ENCODE measurements at regions not wholly inside any gene's neighbourhood (a gene's known extent, or its start where the extent isn't known, plus 50 kb on each side); places are given as distances from the start of the nearest gene placed in this dataset.

DNA sequence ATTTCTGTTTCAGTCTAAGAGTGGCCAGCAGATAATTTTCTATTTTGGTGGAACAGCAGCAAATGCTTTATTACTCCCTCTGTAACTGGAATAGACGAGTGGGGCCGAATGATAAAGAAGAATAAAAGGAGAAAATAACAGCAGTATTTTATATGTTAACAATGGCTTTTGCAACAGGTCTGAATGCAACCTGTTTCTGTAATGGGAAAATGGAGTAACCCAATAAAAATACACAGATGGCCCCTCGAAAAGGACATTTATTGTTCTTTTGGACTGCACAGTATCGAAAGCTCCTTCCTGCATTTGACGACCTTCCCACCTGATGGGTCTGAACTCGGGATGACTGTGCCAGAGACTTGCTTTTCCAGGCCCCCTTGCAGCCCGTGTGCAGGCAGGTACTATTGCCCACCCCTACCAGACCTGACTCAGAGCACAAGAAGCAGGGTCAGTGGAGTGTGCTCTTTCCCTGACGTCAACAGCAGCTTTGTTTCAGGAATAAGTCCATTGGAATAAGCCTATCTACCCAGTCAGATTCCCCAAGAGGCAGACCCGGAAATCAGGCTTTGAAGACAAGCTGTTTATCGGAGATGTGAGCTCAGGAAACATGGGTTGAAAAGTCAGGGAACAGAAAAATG lies 306.5 kb upstream of the NEBL start:
- ChIA-PET CTCF (no interaction called here), POLR2A (ENCODE audit: unreplicated experiment) (no interaction called here)
- no peak overlapping the region for H3K4me3 ChIP-seq
- H3K79me2 ChIP-seq (ENCODE audit: low read depth), result no peaks in the 10 kb centered on the region
- H4K20me1 ChIP-seq (ENCODE audit: insufficient read depth), result no peaks in the 10 kb centered on the region
- no peaks in the 10 kb centered on the region for H3K27me3 ChIP-seq (ENCODE audit: insufficient read depth, low read depth)
- no peaks in the 10 kb centered on the region for H3K9me2 ChIP-seq (ENCODE audit: insufficient read depth)
- no TSS peak for BruUV-seq (replicated peaks)
- TF ChIP-seq EZH2 (IDR thresholded peaks at IDR 0.05; ENCODE audit: low read depth), result no peak
- TF ChIP-seq, protein P1, sequence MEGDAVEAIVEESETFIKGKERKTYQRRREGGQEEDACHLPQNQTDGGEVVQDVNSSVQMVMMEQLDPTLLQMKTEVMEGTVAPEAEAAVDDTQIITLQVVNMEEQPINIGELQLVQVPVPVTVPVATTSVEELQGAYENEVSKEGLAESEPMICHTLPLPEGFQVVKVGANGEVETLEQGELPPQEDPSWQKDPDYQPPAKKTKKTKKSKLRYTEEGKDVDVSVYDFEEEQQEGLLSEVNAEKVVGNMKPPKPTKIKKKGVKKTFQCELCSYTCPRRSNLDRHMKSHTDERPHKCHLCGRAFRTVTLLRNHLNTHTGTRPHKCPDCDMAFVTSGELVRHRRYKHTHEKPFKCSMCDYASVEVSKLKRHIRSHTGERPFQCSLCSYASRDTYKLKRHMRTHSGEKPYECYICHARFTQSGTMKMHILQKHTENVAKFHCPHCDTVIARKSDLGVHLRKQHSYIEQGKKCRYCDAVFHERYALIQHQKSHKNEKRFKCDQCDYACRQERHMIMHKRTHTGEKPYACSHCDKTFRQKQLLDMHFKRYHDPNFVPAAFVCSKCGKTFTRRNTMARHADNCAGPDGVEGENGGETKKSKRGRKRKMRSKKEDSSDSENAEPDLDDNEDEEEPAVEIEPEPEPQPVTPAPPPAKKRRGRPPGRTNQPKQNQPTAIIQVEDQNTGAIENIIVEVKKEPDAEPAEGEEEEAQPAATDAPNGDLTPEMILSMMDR (conservative IDR thresholded peaks at IDR 0.05), result no peak
- intact Hi-C loops (cut with micrococcal nuclease; ENCODE audit: unreplicated experiment), result no loop called here
- H3K36me3 ChIP-seq (ENCODE audit: low read depth), result no peaks in the 10 kb centered on the region
- H3K4me2 ChIP-seq, result no peak overlapping the region
- H3F3A ChIP-seq (ENCODE audit: insufficient read depth, low read depth), result no peaks in the 10 kb centered on the region
- H3K27ac ChIP-seq, result no peak overlapping the region
- peaks cover 4% of the 10 kb centered on the region; the same call in 1 of the 2 replicates for H3K9me3 ChIP-seq (ENCODE audit: insufficient read depth, low read depth)
- H2AFZ ChIP-seq, result no peak overlapping the region
- no peak for DNase-seq
- no peaks in the 10 kb centered on the region for H3K4me1 ChIP-seq (replicated peaks; ENCODE audit: insufficient read depth)

DNA sequence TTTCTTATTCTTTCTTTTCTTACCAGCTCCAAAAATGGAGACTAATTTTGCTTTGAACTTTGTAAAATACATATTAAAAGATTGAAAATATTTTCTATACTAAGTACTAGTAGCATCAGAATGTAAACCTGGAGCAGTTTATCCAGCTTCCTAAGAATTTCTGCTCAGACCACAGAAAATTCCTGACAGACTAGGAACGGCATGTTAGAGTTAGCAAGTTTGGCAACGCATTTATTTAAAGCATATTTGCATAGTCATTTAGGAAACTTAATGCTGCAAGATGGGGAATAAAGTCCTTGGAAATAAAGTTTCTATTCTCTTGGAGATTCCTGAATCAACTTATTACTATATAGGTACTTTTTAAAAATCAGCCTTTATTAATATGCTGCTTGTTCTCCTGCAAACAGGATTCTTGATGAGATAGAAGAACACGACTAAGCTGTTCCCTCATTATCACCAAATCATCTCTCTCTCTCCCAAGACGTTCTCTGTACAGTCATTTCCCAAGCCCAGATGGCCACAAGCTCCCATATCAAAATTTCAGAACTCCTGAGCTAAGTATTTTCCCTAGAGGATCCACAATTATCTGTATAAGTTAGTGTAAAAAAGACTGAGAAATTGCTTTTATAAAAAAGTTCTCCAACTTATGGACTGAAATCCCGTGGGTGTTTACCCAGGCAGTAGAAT lies 305.8 kb upstream of the NEBL start:
- Histone ChIP-seq H3K4me2 (no peak overlapping the region), H3K4me1 (replicated peaks; ENCODE audit: insufficient read depth) (no peaks in the 10 kb centered on the region), H2AFZ (no peak overlapping the region), H3K9me3 (ENCODE audit: insufficient read depth, low read depth) (peaks cover 3% of the 10 kb centered on the region; the same call in 1 of the 2 replicates), H3K9me2 (ENCODE audit: insufficient read depth) (no peaks in the 10 kb centered on the region), H4K20me1 (ENCODE audit: insufficient read depth) (no peaks in the 10 kb centered on the region), H3K36me3 (ENCODE audit: low read depth) (no peaks in the 10 kb centered on the region), H3K27me3 (ENCODE audit: insufficient read depth, low read depth) (no peaks in the 10 kb centered on the region), H3K79me2 (ENCODE audit: low read depth) (no peaks in the 10 kb centered on the region), H3F3A (ENCODE audit: insufficient read depth, low read depth) (no peaks in the 10 kb centered on the region), H3K27ac (no peak overlapping the region), H3K4me3 (no peak overlapping the region)
- no TSS peak for BruUV-seq (replicated peaks)
- intact Hi-C loops (cut with micrococcal nuclease; ENCODE audit: unreplicated experiment), result no loop called here
- no peak for TF ChIP-seq EZH2 (IDR thresholded peaks at IDR 0.05; ENCODE audit: low read depth)
- TF ChIP-seq, protein P1 (conservative IDR thresholded peaks at IDR 0.05), result no peak
- no peak for DNase-seq
- CTCF ChIA-PET, result no interaction called here
- POLR2A ChIA-PET (ENCODE audit: unreplicated experiment), result no interaction called here

DNA sequence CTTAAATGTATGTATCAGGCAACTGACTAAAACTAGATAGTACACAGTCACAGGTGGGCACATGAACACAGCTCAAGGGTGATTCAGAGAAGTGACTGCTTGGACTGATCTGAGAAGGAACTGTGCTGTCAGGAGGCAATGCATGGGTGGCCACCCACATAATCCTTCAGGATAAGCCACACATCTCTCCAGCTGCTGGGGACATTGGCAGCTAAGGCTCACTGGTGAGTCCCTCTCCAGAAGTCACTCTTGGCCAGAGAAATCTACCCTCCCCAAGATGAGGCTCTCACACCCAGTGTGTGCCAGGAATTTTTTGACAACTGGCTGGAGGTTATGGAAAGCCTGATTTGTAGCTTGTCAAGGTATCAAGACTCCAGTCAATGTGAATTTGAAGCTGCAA lies 302.4 kb upstream of the NEBL start:
- POLR2A ChIA-PET (ENCODE audit: unreplicated experiment), result no interaction called here
- H3F3A ChIP-seq (ENCODE audit: insufficient read depth, low read depth), result peaks cover 9% of the 10 kb centered on the region
- intact Hi-C loops (cut with micrococcal nuclease; ENCODE audit: unreplicated experiment), result loop anchor here (10.0 kb wide), 2 partner anchors 305 to 1225 kb away; partner anchors contain the start of gene NEBL
- H3K36me3 ChIP-seq (ENCODE audit: low read depth), result no peaks in the 10 kb centered on the region
- H4K20me1 ChIP-seq (ENCODE audit: insufficient read depth), result no peaks in the 10 kb centered on the region
- no peaks in the 10 kb centered on the region for H3K9me2 ChIP-seq (ENCODE audit: insufficient read depth)
- no peak overlapping the region for H3K4me3 ChIP-seq
- H3K27me3 ChIP-seq (ENCODE audit: insufficient read depth, low read depth), result no peaks in the 10 kb centered on the region
- no peak overlapping the region for H2AFZ ChIP-seq
- 0 out of 2 replicates have a peak, but pooled peaks cover 8% of the 10 kb centered on the region for H3K9me3 ChIP-seq (ENCODE audit: insufficient read depth, low read depth)
- peaks cover 14% of the 10 kb centered on the region for H3K4me1 ChIP-seq (replicated peaks; ENCODE audit: insufficient read depth)
- DNase-seq, result no peak
- H3K79me2 ChIP-seq (ENCODE audit: low read depth), result no peaks in the 10 kb centered on the region
- H3K27ac ChIP-seq, result no peak overlapping the region
- CTCF ChIA-PET, result no interaction called here
- no peak overlapping the region for H3K4me2 ChIP-seq
- no peak for TF ChIP-seq EZH2 (IDR thresholded peaks at IDR 0.05; ENCODE audit: low read depth)
- TF ChIP-seq, protein P1 (conservative IDR thresholded peaks at IDR 0.05), result no peak
- BruUV-seq (replicated peaks), result no TSS peak
